Activated CD8-positive, alpha-beta T cell treated with anti-CD3 and anti-CD28 coated beads for 36 hours (primary cell): ENCODE measurements at regions not wholly inside any gene's neighbourhood (a gene's known extent, or its start where the extent isn't known, plus 50 kb on each side); places are given as distances from the start of the nearest gene placed in this dataset.

Source experiments
- ATAC-seq: fragments of 200-7000 bp; cut with Tn5 transposase; one replicate; pipeline ENCODE4 v1.10.0; 2021; ENCODE audit warnings: mild to moderate bottlenecking, moderate library complexity
- CTCF ChIA-PET: fragments of 350-600 bp; sonication (Branson Sonifier 250); formaldehyde crosslinking; loops from one replicate; lab custom pipeline; 2021; ENCODE audit warnings: antibody characterized with exemption; lab: Charles Lee
- POLR2A ChIA-PET: fragments of 350-600 bp; sonication (Branson Sonifier 250); formaldehyde crosslinking; loops from one replicate; lab custom pipeline; 2021; ENCODE audit warnings: antibody characterized with exemption; lab: Charles Lee
- DNase-seq: peaks from one replicate; pipeline ENCODE4 v3.0.0-alpha.2; 2020
- H3K27ac Mint-ChIP-seq: one replicate; pipeline ENCODE4 v1.8.0; 2021; ENCODE audit warnings: mild to moderate bottlenecking, mixed read lengths
- H3K27me3 Mint-ChIP-seq: one replicate; pipeline ENCODE4 v1.8.0; 2021; ENCODE audit warnings: mixed read lengths
- H3K36me3 Mint-ChIP-seq: one replicate; pipeline ENCODE4 v1.8.0; 2021; ENCODE audit warnings: low read depth, mixed read lengths
- H3K4me1 Mint-ChIP-seq: one replicate; pipeline ENCODE4 v1.8.0; 2021; ENCODE audit warnings: low read depth, mixed read lengths
- H3K4me3 Mint-ChIP-seq: one replicate; pipeline ENCODE4 v1.8.0; 2021; ENCODE audit warnings: mild to moderate bottlenecking, moderate library complexity, mixed read lengths
- H3K9me3 Mint-ChIP-seq: one replicate; pipeline ENCODE4 v1.8.0; 2021; ENCODE audit warnings: mixed read lengths
- intact Hi-C: fragments of 100-400 bp; cut with micrococcal nuclease; formaldehyde crosslinking; loops from one replicate; pipeline ENCODE4 v1.10.0; 2022
- TF ChIP-seq, protein P1 (sequence below): fragments of 200-600 bp; IDR thresholded peaks from one replicate; pipeline ENCODE4 v1.8.0; 2022; ENCODE audit warnings: antibody characterized with exemption, mild to moderate bottlenecking

- CTCF ChIA-PET, result no interaction called here
Measured at GRCh38 chr6:105618247-105618646, 215.4 kb upstream of the PREP start.

GRCh38 chr6:105616521-105616920, 213.6 kb upstream of the PREP start:
- TF ChIP-seq, protein P1, sequence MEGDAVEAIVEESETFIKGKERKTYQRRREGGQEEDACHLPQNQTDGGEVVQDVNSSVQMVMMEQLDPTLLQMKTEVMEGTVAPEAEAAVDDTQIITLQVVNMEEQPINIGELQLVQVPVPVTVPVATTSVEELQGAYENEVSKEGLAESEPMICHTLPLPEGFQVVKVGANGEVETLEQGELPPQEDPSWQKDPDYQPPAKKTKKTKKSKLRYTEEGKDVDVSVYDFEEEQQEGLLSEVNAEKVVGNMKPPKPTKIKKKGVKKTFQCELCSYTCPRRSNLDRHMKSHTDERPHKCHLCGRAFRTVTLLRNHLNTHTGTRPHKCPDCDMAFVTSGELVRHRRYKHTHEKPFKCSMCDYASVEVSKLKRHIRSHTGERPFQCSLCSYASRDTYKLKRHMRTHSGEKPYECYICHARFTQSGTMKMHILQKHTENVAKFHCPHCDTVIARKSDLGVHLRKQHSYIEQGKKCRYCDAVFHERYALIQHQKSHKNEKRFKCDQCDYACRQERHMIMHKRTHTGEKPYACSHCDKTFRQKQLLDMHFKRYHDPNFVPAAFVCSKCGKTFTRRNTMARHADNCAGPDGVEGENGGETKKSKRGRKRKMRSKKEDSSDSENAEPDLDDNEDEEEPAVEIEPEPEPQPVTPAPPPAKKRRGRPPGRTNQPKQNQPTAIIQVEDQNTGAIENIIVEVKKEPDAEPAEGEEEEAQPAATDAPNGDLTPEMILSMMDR, result no peak
- POLR2A ChIA-PET, result interaction anchor here (0.8 to 1.1 kb wide), 2 partner anchors 8 to 31 kb away, joined by 4 to 7 read pairs; no protein-coding TSS in a partner anchor
- Mint-ChIP-seq H3K9me3 (peaks cover 2% of the 10 kb centered on the region), H3K27me3 (peaks cover 4% of the 10 kb centered on the region), H3K4me3 (no peak overlapping the region), H3K36me3 (no peaks in the 10 kb centered on the region), H3K27ac (no peak overlapping the region), H3K4me1 (peaks cover 9% of the 10 kb centered on the region)
- no peak for DNase-seq
- intact Hi-C loops, result no loop called here
- no peak for ATAC-seq
- CTCF ChIA-PET, result no interaction called here

More at GRCh38 chr6:105618247-105618646, 215.4 kb upstream of the PREP start:
- peaks cover 3% of the 10 kb centered on the region for H3K27me3 Mint-ChIP-seq
- TF ChIP-seq, protein P1, result no peak
- no peaks in the 10 kb centered on the region for H3K36me3 Mint-ChIP-seq
- no peak for DNase-seq
- no peak overlapping the region for H3K27ac Mint-ChIP-seq
- H3K9me3 Mint-ChIP-seq, result peaks cover 2% of the 10 kb centered on the region
- POLR2A ChIA-PET, result no interaction called here
- ATAC-seq, result no peak
- peaks cover 10% of the 10 kb centered on the region for H3K4me1 Mint-ChIP-seq
- intact Hi-C loops, result no loop called here
- no peak overlapping the region for H3K4me3 Mint-ChIP-seq

- DNase-seq (no peak), ATAC-seq (no peak)
- CTCF ChIA-PET, result interaction anchor here (1.3 kb wide), 1 partner anchor 9 kb away, joined by 3 read pairs; no protein-coding TSS in a partner anchor
- intact Hi-C loops, result no loop called here
- Mint-ChIP-seq H3K9me3 (peaks cover 2% of the 10 kb centered on the region), H3K27ac (no peak overlapping the region), H3K4me3 (no peak overlapping the region), H3K36me3 (no peaks in the 10 kb centered on the region), H3K27me3 (peaks cover 8% of the 10 kb centered on the region), H3K4me1 (no peaks in the 10 kb centered on the region)
- TF ChIP-seq, protein P1, result no peak
- POLR2A ChIA-PET, result no interaction called here
Measured at GRCh38 chr6:105611606-105612005, 208.7 kb upstream of the PREP start.

DNA sequence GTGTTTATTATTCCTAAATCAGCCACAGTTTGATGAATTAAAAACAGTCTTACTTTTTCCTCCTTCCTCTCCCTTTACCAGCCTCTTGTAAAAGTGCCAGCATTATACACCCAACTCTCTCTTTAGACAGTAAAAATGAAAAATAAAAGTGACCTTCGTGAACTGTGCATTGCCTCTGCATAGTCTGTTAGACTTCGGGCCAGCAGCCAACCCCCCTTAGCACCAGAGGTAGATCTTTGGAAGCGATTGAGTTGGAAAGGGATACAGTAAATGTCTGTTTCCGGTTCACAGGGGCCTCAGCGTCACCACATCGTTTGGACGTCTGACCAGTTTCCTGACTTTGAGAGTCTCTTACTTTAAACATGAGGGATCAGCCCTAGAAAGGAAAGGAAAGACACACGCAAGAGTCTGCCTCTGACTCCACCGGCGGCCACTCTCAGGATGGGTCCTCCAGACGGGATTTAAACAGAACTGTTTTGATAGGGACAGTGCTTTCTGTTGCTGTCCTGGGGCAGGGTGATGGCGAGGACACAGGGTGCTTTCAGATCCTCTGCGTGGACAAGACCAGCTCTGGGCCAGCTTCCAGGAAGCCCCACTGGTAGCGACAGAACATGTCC, 206.6 kb upstream of the PREP start:
- no peak overlapping the region for H3K4me3 Mint-ChIP-seq
- H3K36me3 Mint-ChIP-seq, result no peaks in the 10 kb centered on the region
- CTCF ChIA-PET, result no interaction called here
- DNase-seq, result no peak
- peaks cover 14% of the 10 kb centered on the region for H3K27me3 Mint-ChIP-seq
- no peak overlapping the region for H3K27ac Mint-ChIP-seq
- no peaks in the 10 kb centered on the region for H3K4me1 Mint-ChIP-seq
- no peak for ATAC-seq
- POLR2A ChIA-PET, result no interaction called here
- intact Hi-C loops, result no loop called here
- TF ChIP-seq, protein P1, result no peak
- no peaks in the 10 kb centered on the region for H3K9me3 Mint-ChIP-seq

DNA sequence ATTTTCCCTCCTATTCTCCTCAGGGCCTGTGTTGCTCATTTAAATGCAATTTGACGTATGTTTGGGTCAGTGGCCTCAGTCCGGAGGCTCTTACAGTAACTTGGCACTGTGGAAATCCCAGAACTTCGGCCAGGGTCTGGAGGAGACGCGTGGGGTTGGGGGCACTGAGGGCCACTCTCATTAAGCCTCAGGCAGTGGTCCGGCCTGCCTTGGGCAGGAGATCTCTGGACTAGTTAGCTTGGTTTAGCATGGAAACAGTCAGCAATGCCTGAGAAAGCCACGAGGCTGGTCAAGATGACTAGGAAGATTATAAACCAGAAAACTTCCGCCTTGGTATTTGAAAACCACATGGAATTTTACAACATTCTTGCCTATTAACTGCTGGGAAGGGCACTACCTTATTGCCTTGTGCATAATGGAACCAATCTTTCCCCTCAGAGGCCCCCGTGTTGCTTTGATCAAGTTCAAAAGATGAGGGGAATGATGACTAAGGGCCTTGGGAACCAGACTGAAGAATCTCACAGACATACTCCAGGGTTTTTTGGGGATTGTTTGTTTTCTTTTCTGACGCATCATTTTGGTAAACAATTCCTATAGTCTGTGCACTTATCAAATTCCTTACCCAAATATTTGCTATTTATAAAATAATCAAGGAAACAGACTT, 206.0 kb upstream of the PREP start:
- CTCF ChIA-PET, result no interaction called here
- POLR2A ChIA-PET, result interaction anchor here (0.6 to 1.2 kb wide), 2 partner anchors 8 to 12 kb away, joined by 3 to 4 read pairs; no protein-coding TSS in a partner anchor

More for the DNA sequence above, 206.0 kb upstream of the PREP start:
- ATAC-seq, result no peak
- DNase-seq, result no peak
- intact Hi-C loops, result no loop called here
- Mint-ChIP-seq H3K9me3 (no peaks in the 10 kb centered on the region), H3K27ac (no peak overlapping the region), H3K4me1 (no peaks in the 10 kb centered on the region), H3K4me3 (no peak overlapping the region), H3K27me3 (peaks cover 16% of the 10 kb centered on the region), H3K36me3 (no peaks in the 10 kb centered on the region)
- TF ChIP-seq, protein P1, result no peak
